Fibroblast of gingiva (primary cell): ENCODE measurements at regions not wholly inside any gene's neighbourhood (a gene's known extent, or its start where the extent isn't known, plus 50 kb on each side); places are given as distances from the start of the nearest gene placed in this dataset.
"Not testable (repeated sequence)": the region's sequence is repeated elsewhere in the genome, so short reads cannot be mapped to it uniquely, and the experiment has no call there.

Source experiments
- DNase-seq: peaks from one replicate; pipeline ENCODE4 v3.0.0-alpha.2; 2011; ENCODE audit warnings: low read depth

DNA sequence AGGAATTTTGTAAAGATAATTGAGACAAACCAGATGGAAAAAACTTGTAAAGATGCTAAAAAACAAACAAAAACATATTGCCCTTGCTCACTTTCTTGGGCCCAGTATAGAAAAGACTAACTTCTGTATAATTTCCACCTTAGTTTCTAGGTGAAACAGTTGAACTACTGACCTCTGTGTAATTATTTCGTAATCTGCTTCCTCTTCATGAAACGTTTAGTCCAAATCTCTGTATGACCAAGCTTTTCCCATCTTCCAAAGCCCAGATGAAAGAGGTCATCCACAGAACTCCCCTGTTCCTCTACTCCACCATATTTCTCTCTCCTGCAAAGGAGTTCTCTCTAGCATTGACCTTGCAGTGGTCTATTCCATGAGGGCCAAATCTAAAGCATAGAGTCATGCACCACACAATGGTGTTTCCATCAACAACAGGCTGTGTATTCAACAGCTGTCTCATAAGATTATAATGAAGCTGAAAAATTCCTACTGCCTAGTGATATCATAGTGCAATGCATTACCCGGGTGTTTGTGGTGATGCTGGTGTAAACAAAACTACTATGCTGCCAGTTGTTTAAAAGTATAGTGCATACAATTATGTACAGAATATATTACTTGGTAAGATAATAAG lies 647.6 kb downstream of the TNS3 start:
- no peak for DNase-seq

- DNase-seq: peak; percentile 60
Measured at GRCh38 chr7:46933596-46933995, 648.3 kb downstream of the TNS3 start.

DNA sequence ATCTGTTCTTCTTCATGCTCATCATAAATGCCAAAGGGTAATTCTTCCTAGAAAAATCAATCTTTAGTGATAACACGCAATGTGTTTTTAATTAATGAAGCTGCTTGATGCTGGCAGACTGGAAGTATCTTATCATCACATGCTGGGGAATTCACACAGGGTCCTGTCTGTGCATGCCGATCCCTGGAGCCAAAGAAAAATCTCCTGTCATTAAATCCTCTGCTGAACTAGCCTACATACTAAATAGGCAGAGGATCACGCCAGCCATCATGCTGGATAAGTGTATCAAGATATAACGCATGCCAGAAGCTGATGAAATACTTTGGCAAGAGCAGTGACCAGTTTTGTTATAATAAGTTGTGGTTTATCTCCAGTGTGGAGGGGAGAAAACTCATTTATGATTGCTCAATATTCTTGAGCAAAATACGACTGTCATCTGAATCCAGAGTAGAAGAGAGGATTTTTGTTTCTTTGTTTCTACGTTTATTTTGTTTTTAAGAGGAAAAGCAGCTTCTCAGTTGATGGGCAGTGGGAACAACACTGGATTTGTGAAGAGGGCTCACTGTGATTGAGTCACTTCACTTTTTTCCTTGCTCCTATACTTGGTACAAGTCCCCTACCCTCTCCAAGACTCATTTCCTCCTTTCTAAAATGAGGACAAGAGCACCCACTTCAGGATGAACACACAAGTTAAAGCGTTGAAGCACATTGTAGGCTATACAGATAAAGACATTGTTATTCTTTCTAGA lies 649.1 kb downstream of the TNS3 start:
- DNase-seq: peak; percentile 95

DNA sequence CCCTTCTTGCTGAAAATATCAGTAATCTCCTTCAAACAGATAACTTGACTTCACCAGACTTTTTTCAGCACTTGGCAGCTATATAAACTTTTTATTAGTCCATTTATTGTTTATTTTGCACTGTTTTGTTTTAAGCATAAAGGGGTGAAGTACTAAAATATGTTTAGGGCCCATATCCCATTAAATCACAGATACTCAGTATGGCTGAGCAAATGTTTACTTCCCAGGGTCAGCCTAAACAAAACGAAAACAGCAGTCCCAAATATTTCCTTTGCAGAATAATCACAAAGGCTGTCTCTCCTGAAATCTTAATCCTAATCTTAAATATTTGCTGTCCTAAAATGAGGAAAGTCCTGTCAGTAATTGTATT lies 649.6 kb downstream of the TNS3 start:
- DNase-seq: no peak

DNA sequence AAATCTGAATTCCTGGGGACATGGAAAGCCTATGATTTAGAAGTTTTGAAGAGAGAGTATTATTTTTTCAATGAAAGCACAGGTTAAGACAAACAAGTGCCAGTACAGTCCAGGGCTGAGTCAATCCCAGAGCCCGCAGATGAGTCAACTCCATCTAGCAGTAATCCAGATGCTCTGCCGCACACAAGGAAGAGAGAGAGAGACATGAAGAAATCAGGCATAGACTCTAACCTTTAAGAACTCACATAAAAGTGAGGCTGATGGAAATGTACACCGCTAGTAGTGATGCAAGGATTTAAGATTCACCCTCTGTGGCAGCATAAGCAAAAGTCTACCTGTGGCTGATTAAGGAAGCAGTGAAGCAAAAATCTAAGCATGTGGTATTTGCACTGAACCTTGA lies 651.5 kb downstream of the TNS3 start:
- DNase-seq: peak; percentile 94

GRCh38 chr7:46929359-46929758 lies 652.6 kb downstream of the TNS3 start:
- DNase-seq: no peak

GRCh38 chr7:46928719-46929118 lies 653.2 kb downstream of the TNS3 start:
- no peak for DNase-seq

GRCh38 chr7:46927131-46927810 lies 654.6 kb downstream of the TNS3 start:
- no peak for DNase-seq

- no peak for DNase-seq
Measured at GRCh38 chr7:46916581-46916980, 665.3 kb downstream of the TNS3 start.

- no peak for DNase-seq
Measured at GRCh38 chr7:46912692-46913091, 669.2 kb downstream of the TNS3 start.

DNA sequence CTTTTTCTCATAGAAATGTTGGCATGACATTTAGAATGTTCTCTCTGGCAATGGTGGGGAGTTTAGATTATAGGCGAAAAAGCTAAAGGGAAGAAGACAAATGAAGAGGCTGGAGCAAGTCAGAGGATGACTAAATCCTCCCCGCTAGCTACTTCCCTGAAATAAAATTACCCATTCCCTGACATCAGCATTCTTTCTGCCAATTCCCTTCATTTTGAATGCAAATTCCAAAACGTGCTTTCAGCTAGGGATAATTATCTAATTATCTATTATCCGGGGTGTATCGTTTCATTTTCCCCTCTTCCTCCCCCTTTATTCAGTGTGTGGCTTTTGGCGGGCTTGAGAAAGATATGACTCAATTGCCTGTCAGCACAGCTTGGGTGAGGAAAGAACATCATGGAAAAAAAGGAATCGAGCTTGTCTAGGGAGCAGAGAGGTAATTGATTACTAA lies 672.3 kb downstream of the TNS3 start:
- peak; percentile 91 for DNase-seq

DNA sequence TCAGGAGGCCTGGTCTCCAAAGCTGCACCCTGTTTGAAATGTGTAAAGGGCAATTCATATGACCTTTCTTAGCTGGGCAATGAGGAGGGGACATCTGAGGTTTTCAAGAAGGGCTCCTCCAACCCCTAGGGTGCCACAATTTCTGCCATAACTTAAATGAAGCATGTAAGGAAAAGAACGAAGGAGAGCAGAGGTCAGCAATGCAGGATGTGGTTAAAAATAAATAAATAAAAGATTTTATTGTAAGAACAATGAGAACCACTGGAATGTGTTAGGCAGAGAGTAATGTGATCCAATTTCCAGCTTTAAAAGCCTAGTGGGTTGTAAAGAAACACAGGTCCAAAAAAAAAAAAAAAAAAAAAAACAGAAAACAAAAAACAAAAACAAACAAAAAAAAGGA lies 673.1 kb downstream of the TNS3 start:
- peak; percentile 89 for DNase-seq

DNA sequence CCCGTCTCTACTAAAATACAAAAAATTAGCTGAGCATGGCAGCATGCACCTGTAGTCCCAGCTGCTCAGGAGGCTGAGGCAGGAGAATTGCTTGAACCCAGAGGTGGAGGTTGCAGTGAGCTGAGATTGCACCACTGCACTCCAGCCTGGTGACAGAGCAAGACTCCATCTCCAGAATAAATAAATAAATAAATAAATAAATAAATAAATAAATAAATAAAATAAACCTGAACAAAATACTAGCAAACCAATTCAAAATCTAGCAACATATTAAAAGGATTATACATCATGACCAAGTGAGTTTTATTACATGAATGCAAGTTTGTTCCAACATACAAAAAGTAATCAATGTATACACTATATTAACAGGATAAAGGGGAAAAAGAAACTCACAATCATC lies 677.4 kb downstream of the TNS3 start:
- not testable (repeated sequence) for DNase-seq

DNA sequence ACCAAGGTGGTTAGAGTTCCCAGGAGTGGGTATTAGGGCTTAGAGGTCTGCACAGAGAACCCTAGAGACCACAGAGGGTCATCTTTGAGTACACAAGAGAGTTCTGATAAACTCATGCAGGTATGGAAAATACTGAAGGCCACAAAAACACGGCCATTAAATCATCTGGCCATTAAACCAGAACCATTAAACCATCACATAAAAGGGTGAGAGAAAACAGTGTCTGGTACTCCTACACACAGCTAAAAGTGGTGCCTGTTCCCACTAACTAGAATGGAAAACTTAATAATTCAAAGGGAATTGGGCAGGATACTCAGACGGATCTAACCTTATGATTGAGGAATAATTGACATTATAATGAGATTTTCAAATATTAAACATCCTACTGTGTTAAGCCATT lies 679.4 kb downstream of the TNS3 start:
- DNase-seq: no peak

GRCh38 chr7:46900312-46901263 lies 681.3 kb downstream of the TNS3 start:
- no peak for DNase-seq

GRCh38 chr7:46897381-46897780 lies 684.5 kb downstream of the TNS3 start:
- no peak for DNase-seq

DNA sequence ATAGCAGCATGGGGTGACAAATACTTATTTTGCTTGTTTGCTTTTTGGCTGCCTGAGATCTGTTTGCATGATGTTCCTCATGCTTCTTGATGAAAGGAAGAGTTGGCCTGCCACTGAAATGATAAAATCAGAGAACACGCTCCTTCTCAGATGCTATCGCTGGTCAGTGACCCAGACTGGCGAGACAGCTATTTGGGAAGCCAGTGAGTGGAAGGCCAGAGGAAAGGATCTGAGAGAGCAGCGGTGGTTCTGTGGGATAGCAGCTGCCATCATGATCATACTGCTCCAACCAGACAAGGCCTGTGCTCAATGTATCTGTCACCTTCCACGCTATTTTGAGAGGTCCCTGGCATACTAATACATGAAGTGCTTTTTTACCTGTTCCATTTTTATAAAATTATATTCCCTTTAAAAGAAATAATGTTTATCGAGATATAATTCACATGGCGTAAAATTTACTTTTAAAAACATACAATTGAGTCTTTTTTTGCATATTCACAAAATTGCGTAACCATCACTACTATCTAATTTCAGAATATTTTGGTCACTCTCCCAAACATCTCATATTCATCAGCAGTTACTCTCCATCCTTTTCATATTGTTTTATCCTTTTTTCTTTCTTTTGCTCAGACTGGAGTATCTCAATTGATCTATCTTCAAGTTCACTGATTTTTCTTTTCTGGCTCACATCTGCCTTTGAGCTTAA lies 695.1 kb downstream of the TNS3 start:
- DNase-seq: no peak

- DNase-seq: no peak
Measured at GRCh38 chr7:46885167-46885566, 696.7 kb downstream of the TNS3 start.

DNA sequence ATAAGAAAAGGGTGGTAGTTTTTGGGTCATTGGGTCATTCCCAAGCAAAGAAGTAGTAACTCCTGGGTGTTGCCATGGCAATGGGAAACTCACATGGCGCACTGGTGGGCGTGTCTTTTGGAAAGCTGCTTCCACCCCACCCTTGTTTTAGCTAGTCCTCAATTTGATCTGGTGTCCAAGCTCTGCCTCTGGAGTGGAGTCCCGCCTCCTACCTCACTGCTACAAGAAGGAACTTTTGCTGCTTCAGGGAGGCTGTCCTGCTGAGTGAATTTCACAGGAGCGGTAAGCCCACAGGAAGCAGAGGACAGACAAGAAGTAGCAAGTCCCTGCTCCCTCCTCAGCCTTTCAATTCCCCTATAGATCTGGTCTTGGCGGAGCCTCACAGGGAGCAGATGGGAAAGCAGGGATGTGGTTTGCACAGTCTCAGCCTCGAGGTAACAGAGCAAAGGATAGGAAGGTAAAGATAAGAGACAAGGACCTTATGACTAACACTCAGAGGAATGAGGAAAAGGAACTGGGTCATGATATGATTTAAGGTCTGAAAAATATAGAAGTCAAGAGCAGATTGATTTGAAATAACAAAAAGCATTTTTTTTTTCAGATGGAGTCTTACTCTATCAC lies 700.3 kb downstream of the TNS3 start:
- no peak for DNase-seq

- no peak for DNase-seq
Measured at GRCh38 chr7:46880508-46881196, 701.3 kb downstream of the TNS3 start.
